Ascending aorta (tissue), 2 donors: ENCODE measurements at regions not wholly inside any gene's neighbourhood (a gene's known extent, or its start where the extent isn't known, plus 50 kb on each side); places are given as distances from the start of the nearest gene placed in this dataset.

Experiments used
- DNase-seq, 2 donors: peaks; one replicate each; pipeline ENCODE4 v3.0.0-alpha.2; 2019; ENCODE audit warnings: low spot score in 2 of 2
- H3K27ac ChIP-seq, 2 donors: fragments of 200-600 bp; sonication (generic); one replicate each; pipeline ENCODE4 v1.5.1; 2016 to 2017; ENCODE audit warnings: mild to moderate bottlenecking in 1 of 2
- H3K27me3 ChIP-seq: fragments of 200-600 bp; sonication (generic); one replicate; pipeline ENCODE4 v1.5.1; 2017
- H3K36me3 ChIP-seq, 2 donors: fragments of 200-600 bp; sonication (generic); one replicate each; pipeline ENCODE4 v1.5.1; 2016
- H3K4me1 ChIP-seq, 2 donors: fragments of 200-600 bp; sonication (generic); one replicate each; pipeline ENCODE4 v1.5.1; 2016 to 2017; ENCODE audit warnings: mild to moderate bottlenecking in 1 of 2
- H3K4me3 ChIP-seq, 2 donors: fragments of 200-600 bp; sonication (generic); one replicate each; pipeline ENCODE4 v1.5.1; 2016 to 2017; ENCODE audit warnings: mild to moderate bottlenecking in 1 of 2
- H3K9me3 ChIP-seq, 2 donors: fragments of 200-600 bp; sonication (generic); one replicate each; pipeline ENCODE4 v1.5.1; 2016
- CTCF ChIP-seq, 3 experiments: fragments of 200-600 bp in 2 of 3; fragments of 450-650 bp in 1 of 3; sonication (generic) in 2 of 3; IDR thresholded peaks; one replicate each; pipeline ENCODE4 v1.5.1; 2016 to 2019; ENCODE audit warnings: antibody characterized with exemption in 3 of 3, mild to moderate bottlenecking in 1 of 3, moderate library complexity in 1 of 3
- intact Hi-C: fragments of 100-400 bp; cut with DNase I; formaldehyde crosslinking; loops from one replicate; pipeline ENCODE4 v1.15.1; 2023

DNA sequence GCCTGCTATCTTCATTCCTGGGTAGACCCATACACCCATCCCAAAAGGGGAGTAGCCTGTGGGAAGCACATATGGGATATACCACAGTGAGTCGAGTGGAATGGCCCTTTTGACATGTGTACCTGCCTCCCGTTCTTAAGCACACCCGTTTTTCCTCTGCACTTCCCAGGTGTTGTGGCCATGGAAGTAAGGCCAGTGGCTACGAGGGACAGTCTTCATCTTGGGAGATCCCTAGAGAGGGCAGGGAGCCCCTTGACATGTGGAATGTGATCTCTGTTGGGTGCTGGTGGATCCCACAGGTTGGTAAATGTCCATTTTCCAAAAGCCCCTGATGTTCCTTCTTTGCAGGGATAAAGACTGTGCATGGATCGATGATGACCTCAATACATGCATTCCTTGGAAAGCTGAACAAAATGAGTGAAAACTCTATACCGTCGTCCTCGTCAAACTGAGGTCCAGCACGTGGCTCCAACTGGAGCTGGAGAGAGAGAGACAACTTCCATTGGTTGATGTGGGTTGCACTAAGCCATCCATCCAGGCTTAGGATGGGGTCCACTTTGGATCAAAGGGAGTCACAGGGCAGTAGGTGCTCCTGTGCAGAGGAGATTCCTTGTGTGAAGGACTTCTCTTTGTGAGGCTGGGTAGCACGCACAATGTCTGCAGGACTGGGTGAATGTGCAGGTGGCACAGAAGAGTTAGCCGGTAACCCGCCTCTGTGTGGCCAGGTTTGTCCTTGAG, 136.8 kb downstream of the SNRPN start:
- Histone ChIP-seq H3K27me3 (no peaks in the 10 kb centered on the region), H3K9me3 (peaks cover 21 to 81% of the 10 kb centered on the region in 2 donors), H3K27ac (no peak overlapping the region), H3K36me3 (peaks cover 77 to 96% of the 10 kb centered on the region in 2 donors), H3K4me1 (no peaks in the 10 kb centered on the region), H3K4me3 (no peak overlapping the region)
- intact Hi-C loops = no loop called here
- TF ChIP-seq CTCF (IDR thresholded peaks at IDR 0.05) = no peak
- DNase-seq = no peak

DNA sequence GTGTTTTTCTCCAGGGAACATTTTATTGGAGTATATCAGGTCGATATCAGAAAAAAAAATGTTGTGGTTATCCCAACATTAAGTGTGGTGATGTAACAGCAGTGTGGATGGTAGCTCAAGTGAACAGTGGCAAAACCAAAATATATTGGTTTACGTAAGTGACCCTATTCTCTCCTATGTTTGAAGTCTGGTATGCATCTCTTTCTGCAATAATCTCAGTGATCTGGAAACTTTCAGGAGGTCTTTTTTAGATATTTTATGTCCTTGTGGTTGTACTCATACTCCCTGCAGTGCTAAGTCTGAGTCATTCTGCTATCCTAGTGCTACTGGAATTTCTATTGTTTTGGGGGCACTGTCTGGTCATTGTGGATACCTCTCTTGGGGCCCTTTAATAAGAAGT, 137.9 kb downstream of the SNRPN start:
- Histone ChIP-seq H3K4me3 (no peak overlapping the region), H3K27ac (no peak overlapping the region), H3K4me1 (no peaks in the 10 kb centered on the region), H3K9me3 (peaks cover 21 to 78% of the 10 kb centered on the region in 2 donors), H3K27me3 (no peaks in the 10 kb centered on the region), H3K36me3 (peaks cover 72 to 96% of the 10 kb centered on the region in 2 donors)
- no peak for DNase-seq
- no peak for TF ChIP-seq CTCF (IDR thresholded peaks at IDR 0.05)
- intact Hi-C loops = no loop called here

- Histone ChIP-seq H3K4me3 (no peak overlapping the region), H3K4me1 (no peaks in the 10 kb centered on the region), H3K27me3 (no peaks in the 10 kb centered on the region), H3K27ac (no peak overlapping the region), H3K36me3 (peaks cover 70 to 96% of the 10 kb centered on the region in 2 donors), H3K9me3 (peaks cover 13 to 78% of the 10 kb centered on the region in 2 donors)
- no peak for DNase-seq
- TF ChIP-seq CTCF (IDR thresholded peaks at IDR 0.05) = no peak
- intact Hi-C loops = no loop called here
Measured at GRCh38 chr15:25093455-25094029, 138.8 kb downstream of the SNRPN start.

DNA sequence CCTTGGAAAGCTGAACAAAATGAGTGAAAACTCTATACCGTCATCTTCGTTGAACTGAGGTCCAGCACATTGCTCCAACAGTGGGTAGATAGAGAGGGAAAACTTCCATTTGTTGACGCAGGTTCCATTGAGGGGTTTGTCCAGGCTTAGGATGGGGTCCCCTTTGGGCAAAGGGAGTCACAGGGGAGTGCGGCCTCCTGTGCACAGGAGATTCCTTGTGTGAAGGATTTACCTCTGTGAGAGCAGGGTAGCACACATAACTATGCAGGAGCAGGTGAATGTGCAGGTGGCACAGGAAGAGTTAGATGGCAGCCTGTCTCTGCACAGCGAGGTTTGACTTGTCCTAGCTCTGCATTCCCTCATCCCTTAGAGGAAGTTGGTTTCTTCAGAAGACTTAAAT, 139.3 kb downstream of the SNRPN start:
- no peak overlapping the region for H3K4me3 ChIP-seq
- intact Hi-C loops = no loop called here
- TF ChIP-seq CTCF (IDR thresholded peaks at IDR 0.05) = no peak
- H3K27ac ChIP-seq = no peak overlapping the region
- no peaks in the 10 kb centered on the region for H3K4me1 ChIP-seq
- H3K9me3 ChIP-seq = peaks cover 9 to 83% of the 10 kb centered on the region in 2 donors
- DNase-seq = no peak
- no peaks in the 10 kb centered on the region for H3K27me3 ChIP-seq
- peaks cover 69 to 96% of the 10 kb centered on the region in 2 donors for H3K36me3 ChIP-seq

GRCh38 chr15:25094519-25094918, 139.7 kb downstream of the SNRPN start:
- intact Hi-C loops = no loop called here
- no peak for DNase-seq
- no peaks in the 10 kb centered on the region for H3K27me3 ChIP-seq
- H3K27ac ChIP-seq = no peak overlapping the region
- no peak overlapping the region for H3K4me3 ChIP-seq
- no peaks in the 10 kb centered on the region for H3K4me1 ChIP-seq
- H3K9me3 ChIP-seq = peaks cover 9 to 83% of the 10 kb centered on the region in 2 donors
- peaks cover 69 to 96% of the 10 kb centered on the region in 2 donors for H3K36me3 ChIP-seq
- no peak for TF ChIP-seq CTCF (IDR thresholded peaks at IDR 0.05)
